ENCODE measurements at regions not wholly inside any gene's neighbourhood (a gene's known extent, or its start where the extent isn't known, plus 50 kb on each side); places are given as distances from the start of the nearest gene placed in this dataset.

DNA sequence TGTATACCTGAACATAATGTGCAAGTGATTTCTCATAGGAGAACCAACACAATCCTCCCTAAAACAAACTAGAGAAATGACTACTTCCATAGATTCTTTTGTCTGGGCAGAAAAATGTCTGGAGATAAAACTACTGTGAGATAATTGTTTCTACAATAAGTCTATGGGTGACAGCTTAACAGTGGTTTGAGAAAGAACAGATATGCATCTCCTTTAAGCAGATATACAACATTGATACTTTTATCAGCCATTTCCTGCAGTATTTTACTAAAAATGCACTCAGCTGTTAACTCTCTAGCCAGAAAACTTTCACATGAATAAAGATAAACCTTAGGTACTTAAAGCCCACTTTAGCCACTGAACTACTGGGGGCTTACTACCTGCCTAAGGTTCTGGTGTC lies 1132.4 kb downstream of the EFNB2 start:
- no peak for DNase-seq

DNA sequence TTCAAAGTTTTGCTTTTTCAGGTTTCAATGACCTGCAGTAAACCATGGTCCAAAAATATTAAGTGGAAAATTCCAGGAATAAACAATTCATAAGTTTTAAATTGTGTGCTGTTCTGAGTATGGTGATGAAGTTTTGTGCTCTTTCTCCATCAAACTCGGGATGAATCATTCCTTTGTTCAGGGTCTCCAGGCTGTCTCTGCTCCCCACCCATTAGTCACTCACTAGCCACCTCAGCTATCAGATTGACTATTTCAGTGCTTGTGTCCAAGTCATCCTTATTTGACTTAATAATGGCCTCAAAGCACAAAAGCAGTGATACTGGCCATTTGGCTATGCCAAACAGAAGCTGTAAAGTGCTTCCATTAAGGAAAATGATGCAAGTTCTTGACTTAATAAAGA lies 1140.4 kb downstream of the EFNB2 start:
- DNase-seq, result no peak

GRCh38 chr13:105389373-105389772 lies 1146.1 kb downstream of the EFNB2 start:
- DNase-seq, result no peak

DNA sequence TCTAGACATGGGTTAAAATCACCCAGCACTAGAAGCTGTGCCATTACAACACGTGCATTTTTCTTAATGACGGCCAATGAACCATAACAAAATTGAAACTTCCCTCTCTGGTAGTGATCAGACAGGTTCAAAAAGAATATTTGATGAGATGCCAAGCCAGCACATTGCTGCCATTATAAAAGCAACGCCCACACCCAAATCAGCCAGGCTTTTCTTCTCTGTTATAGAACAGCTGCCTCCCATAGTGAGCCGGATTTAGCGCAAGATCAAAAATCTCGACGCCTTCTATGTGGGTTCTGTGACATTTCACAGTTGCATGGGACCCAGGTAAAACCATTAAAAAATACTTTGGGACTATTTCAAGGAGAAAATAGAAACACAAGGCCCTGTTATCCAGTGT lies 1158.0 kb downstream of the EFNB2 start:
- no peak for DNase-seq

DNA sequence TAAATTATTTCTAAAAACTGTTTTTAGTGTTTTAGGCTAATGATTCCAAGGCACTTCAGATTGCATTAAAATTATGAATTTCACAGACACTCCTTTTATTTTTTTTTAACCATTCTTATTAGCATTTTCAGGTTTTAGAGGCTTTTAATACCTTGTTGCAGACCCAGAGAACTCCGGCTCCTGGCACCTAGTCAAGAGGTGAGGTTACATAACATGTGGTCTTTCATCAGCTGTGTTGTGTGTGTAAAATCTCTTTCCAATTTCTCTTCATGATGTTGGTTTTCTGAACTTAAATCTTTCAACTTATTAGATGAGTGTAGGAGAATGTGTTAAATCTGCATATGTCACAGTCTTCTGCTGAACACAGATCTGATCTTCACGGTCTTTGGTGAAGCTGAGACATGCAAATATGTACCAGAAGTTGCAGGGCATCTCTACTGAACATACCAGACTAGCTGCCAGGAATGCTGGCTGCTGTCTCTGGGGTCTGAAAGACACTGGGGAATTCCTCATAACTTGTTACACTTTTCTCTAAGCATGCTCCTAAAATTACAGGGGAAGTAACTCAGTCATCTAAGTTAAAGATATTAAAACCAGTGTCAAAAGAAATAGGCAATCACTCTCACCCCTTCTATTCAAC lies 1165.3 kb downstream of the EFNB2 start:
- no peak for DNase-seq

GRCh38 chr13:105368781-105369180 lies 1166.7 kb downstream of the EFNB2 start:
- no peak for DNase-seq

- DNase-seq, result no peak
Observed at GRCh38 chr13:105365831-105366230, 1169.6 kb downstream of the EFNB2 start.

- no peak for DNase-seq
Observed at GRCh38 chr13:105365021-105365550, 1170.4 kb downstream of the EFNB2 start.

DNA sequence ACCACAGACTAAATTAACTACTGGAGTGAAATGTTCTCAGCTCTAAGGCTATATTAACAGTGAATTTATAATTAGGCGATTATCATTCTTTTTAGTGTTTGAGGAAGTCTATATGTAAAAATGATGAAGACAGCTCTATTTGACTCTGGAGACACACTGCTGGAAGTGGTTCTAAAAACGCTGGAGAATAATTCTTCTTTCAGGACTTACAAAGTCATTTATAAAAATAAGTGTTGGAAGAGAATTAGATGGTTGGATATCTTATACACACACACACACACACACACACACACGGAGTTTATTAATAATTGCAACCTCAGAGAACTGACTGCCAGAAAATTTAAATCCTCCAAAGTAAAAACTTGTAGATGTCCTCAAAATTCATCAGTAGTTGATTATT lies 1171.3 kb downstream of the EFNB2 start:
- no peak for DNase-seq

DNA sequence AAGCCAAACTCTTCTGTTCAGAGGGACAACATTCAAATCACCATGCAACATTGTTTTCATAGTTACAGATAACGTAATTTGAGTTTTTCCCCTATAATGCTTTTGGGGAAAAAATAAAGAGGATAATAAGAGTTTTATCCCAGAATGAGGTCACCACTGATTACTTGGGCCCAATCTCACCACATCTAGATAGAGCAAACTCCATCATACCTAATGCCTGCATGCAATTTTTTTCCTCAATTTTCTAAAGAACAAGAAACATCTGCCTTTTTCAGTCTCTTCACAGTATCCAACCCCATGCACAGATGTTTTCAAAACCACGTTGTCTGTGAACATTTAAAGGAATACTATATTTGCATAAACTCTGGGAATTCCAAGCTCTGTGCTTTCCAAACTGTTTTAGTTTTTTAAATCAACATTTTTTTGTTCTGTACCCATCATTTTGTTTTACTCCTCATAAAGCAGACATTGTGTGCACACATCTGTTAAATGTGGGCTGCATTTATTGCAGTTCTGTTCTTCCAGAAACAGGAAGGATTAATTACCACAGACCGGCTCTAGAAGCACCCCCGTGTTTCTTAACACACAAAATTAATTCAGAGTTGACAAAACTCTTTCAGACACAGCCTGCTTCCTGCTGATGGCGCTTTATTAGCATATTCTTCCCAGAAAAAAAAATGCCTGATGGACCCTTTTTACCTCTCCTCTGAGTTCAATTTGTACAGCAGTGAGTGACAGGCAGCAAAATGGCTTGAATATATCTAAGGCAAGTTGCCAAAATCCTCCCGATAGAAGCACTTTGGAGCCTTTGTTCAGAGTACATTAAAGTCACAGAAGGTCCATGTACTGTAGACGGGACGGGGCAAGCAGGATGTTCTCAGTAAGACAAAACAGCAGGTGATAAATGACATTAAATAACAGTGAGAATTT lies 1171.9 kb downstream of the EFNB2 start:
- DNase-seq, result no peak

- no peak for DNase-seq
Observed at GRCh38 chr13:105353654-105354053, 1181.8 kb downstream of the EFNB2 start.

DNA sequence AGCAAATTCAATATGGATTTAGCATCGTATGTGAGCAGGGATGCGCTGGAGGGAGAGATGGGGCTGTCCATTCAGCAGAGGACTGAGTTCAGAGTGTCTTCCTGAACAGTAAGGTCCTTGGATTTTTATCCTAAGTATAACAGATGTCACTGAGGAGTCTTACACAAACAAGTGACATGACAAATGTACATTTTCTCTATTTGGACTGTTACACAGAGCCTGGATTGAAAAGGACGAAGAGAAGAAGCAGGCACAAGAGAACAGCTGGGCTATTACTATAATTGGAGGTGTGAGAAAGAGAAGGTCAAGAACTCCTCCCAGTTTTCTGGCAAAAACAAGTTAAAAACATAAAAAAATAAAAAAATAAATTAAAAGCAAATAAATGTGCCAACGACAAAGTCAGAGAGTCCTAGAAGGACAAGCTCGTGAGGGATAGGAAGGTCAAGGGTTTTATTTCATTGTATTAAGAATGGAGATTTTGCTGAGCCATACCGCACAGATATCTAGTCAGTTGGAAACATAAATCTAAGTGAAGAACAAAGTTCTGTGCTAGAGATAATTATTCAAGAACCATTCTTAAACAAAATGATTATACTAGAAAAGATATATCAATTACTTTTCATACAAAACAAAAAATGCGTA lies 1186.3 kb downstream of the EFNB2 start:
- DNase-seq, result no peak

GRCh38 chr13:105346141-105346775 lies 1189.2 kb downstream of the EFNB2 start:
- DNase-seq, result no peak

DNA sequence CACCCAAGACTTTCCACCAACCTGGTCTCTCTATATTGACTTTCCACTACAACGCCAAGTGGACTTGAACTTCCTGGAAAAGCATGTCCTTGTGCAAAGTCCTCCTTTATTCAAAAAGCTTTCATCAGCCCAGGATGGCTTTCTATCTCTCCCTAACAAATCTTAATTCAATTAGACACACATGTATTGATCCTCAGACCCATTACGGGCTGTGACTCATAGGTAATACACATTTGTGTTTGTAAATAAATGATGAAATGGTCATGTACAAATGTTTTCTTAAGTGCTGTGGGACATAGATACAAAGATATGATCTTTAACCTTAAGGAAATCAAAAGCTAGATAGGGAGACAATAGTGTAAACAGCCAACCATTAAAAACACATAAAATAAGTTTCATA lies 1189.7 kb downstream of the EFNB2 start:
- DNase-seq, result no peak

GRCh38 chr13:105345131-105345530 lies 1190.3 kb downstream of the EFNB2 start:
- DNase-seq, result no peak

GRCh38 chr13:105343134-105343806 lies 1192.2 kb downstream of the EFNB2 start:
- DNase-seq, result no peak

DNA sequence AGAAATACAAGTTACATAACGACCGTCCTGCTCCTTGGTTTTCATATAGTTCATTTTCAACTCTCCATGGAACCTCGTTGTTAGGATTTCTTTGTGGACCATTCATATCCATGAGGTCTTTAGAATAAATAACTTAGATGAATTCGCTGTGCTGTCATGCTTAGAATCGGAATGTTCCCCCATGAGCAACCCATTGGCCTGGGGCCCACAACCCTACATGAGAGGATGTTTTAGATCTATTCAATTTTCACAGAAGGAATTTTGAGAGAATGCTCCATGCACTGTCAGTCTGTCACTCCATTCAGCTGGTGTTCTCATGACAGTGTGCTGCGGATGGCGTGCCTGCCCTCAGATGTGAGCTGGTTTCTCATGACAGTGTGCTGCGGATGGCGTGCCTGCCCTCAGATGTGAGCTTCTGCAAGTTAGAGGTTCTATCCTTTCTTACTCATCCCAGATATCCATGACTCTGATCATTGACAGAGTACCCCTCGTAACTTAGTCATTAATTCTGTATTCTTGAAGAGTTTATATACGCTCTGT lies 1193.1 kb downstream of the EFNB2 start:
- no peak for DNase-seq

- DNase-seq, result no peak
Observed at GRCh38 chr13:105341758-105342157, 1193.7 kb downstream of the EFNB2 start.

- DNase-seq, result no peak
Observed at GRCh38 chr13:105341256-105341655, 1194.2 kb downstream of the EFNB2 start.

GRCh38 chr13:105340061-105340606 lies 1195.3 kb downstream of the EFNB2 start:
- no peak for DNase-seq

DNA sequence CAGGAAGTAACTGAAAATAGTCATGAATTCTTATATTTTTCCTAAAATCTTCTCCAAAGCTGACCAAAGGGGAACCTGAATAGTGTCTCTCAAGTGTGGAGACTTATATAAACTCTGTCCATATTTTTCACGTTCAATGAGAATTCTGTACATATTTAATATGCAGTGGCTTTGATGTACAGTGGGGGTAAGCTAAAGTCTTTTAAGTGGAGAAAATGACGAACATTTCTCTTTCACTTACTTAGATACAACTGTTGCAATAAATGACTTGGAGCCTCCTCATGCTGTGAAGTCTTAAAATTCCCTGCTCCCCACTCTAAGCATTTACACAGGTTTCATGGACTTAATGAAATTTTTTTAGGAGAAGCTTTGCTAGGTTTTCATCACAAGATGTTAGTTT lies 1196.7 kb downstream of the EFNB2 start:
- no peak for DNase-seq

DNA sequence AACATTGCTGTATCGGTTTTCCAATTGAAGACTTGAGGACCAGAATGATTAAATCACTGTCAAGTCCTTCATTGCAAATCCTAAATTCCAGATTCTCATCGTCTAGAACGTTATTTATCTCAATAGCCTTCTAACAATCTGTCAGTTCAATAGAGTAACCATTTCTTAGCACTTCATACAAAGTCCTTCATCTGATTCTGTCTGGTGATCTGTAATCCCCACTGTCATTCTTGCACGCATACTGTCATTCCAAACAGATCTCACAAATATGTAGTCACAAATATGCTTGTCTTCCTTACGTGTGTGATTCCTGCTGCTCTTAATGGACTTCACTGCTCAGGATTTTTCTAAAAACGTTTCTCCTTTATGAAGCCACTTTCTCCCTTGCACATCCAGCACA lies 1197.5 kb downstream of the EFNB2 start:
- DNase-seq, result no peak

All from stimulated activated naive CD4-positive, alpha-beta T cell (primary cell).